MCF 10A (cell line): ENCODE measurements at regions not wholly inside any gene's neighbourhood (a gene's known extent, or its start where the extent isn't known, plus 50 kb on each side); places are given as distances from the start of the nearest gene placed in this dataset.

Experiments
- BruUV-seq: library from RNA; stranded (reverse); fragments of 400-500 nt; replicated peaks from 2 replicates; lab custom pipeline; 2021; lab: Mats Ljungman, UMichigan
- CTCF ChIA-PET: fragments of 300-600 bp; sonication (Branson Sonifier 250); formaldehyde crosslinking; extraction: SDS; loops from one replicate; lab custom pipeline; 2021; ENCODE audit warnings: antibody characterized with exemption, inconsistent platforms; lab: Yijun Ruan, JAX
- POLR2A ChIA-PET: fragments of 300-600, 350-650 bp; sonication (Branson Sonifier 250); formaldehyde crosslinking; extraction: SDS; loops from one replicate; lab custom pipeline; 2020; ENCODE audit warnings: antibody characterized with exemption, inconsistent platforms; lab: Yijun Ruan, JAX
- DNase-seq: peaks from one replicate; pipeline ENCODE4 v3.0.0-alpha.2; 2018; ENCODE audit not compliant: unreplicated experiment
- H3K27ac Mint-ChIP-seq: one replicate; pipeline ENCODE4 v1.8.0; 2022; ENCODE audit warnings: mild to moderate bottlenecking, low read depth, mixed read lengths; ENCODE audit not compliant: unreplicated experiment
- H3K27me3 Mint-ChIP-seq: one replicate; pipeline ENCODE4 v1.8.0; 2022; ENCODE audit warnings: mixed read lengths; ENCODE audit not compliant: insufficient read depth, unreplicated experiment
- H3K36me3 Mint-ChIP-seq: one replicate; pipeline ENCODE4 v1.8.0; 2022; ENCODE audit warnings: mild to moderate bottlenecking, moderate library complexity, mixed read lengths; ENCODE audit not compliant: insufficient read depth, unreplicated experiment
- H3K4me1 Mint-ChIP-seq: one replicate; pipeline ENCODE4 v1.8.0; 2022; ENCODE audit warnings: mixed read lengths; ENCODE audit not compliant: insufficient read depth, unreplicated experiment
- H3K4me3 Mint-ChIP-seq: one replicate; pipeline ENCODE4 v1.8.0; 2022; ENCODE audit warnings: mild to moderate bottlenecking, moderate library complexity, mixed read lengths; ENCODE audit not compliant: unreplicated experiment
- H3K9me3 Mint-ChIP-seq: one replicate; pipeline ENCODE4 v1.8.0; 2022; ENCODE audit warnings: mixed read lengths; ENCODE audit not compliant: unreplicated experiment
- intact Hi-C: fragments of 100-400 bp; cut with micrococcal nuclease; formaldehyde crosslinking; loops from 2 replicates; pipeline ENCODE4 v1.14.1; 2022
- TF ChIP-seq, protein P1 (sequence below): fragments of 200-600 bp; IDR thresholded peaks from one replicate; pipeline ENCODE4 v1.8.0; 2022; ENCODE audit warnings: antibody characterized with exemption, mild to moderate bottlenecking; ENCODE audit not compliant: unreplicated experiment

DNA sequence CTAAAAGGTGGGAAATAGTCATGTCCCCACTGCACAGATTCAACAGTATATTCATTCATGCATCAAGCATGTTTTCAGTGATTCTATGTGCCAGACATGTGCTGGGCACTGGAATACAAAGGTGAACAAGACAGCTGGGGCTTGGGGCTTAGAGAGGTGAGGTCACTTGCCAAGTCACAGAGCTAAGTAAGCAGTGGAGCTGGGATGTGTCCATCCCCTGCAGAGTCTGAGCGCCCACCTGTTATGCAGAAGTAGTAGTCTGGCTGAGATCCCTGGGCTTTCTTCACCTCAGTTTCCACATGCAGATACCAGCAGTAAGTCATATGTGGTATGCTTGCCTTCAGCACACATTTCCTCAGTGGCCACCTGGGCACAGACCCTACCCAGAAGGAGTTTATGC, 263.8 kb downstream of the DHX35 start:
- TF ChIP-seq, protein P1, sequence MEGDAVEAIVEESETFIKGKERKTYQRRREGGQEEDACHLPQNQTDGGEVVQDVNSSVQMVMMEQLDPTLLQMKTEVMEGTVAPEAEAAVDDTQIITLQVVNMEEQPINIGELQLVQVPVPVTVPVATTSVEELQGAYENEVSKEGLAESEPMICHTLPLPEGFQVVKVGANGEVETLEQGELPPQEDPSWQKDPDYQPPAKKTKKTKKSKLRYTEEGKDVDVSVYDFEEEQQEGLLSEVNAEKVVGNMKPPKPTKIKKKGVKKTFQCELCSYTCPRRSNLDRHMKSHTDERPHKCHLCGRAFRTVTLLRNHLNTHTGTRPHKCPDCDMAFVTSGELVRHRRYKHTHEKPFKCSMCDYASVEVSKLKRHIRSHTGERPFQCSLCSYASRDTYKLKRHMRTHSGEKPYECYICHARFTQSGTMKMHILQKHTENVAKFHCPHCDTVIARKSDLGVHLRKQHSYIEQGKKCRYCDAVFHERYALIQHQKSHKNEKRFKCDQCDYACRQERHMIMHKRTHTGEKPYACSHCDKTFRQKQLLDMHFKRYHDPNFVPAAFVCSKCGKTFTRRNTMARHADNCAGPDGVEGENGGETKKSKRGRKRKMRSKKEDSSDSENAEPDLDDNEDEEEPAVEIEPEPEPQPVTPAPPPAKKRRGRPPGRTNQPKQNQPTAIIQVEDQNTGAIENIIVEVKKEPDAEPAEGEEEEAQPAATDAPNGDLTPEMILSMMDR, result no peak
- Mint-ChIP-seq H3K27me3 (peaks cover 67% of the 10 kb centered on the region), H3K4me3 (no peak overlapping the region), H3K9me3 (no peaks in the 10 kb centered on the region), H3K4me1 (no peaks in the 10 kb centered on the region), H3K27ac (no peak overlapping the region), H3K36me3 (no peaks in the 10 kb centered on the region)
- ChIA-PET POLR2A (no interaction called here), CTCF (interaction anchor here (0.6 to 0.9 kb wide), 3 partner anchors 24 to 130 kb away, joined by 3 read pairs; no protein-coding TSS in a partner anchor)
- intact Hi-C loops, result no loop called here
- no peak for DNase-seq
- no TSS peak for BruUV-seq

DNA sequence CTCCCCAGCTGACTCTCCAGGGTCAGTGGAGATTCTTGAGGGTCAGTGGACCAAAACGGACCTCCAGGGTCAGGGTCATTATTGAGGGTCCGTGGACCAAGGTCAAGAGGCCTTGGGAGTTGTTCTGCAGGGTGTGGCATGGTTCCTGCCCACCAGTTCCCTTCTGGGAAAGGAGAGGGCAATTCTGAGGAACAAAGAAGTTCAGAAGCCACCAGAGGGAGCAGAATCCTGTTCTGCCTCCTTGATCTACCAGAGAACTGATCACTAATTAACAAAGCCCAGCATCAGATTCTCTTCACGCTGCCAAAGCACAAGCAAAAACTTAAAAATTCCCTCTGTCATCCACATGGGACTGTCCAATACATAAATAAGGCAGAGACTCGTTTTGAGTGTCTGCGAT, 263.4 kb downstream of the DHX35 start:
- ChIA-PET POLR2A (interaction anchor here (1.0 kb wide), 1 partner anchor 10 kb away, joined by 3 read pairs; no protein-coding TSS in a partner anchor), CTCF (interaction anchor here (0.6 kb wide), 2 partner anchors 115 to 129 kb away, joined by 3 read pairs; no protein-coding TSS in a partner anchor)
- H3K4me1 Mint-ChIP-seq, result no peaks in the 10 kb centered on the region
- H3K27ac Mint-ChIP-seq, result no peak overlapping the region
- DNase-seq, result no peak
- TF ChIP-seq, protein P1, result no peak
- intact Hi-C loops, result no loop called here
- no TSS peak for BruUV-seq
- no peaks in the 10 kb centered on the region for H3K9me3 Mint-ChIP-seq
- H3K27me3 Mint-ChIP-seq, result peaks cover 68% of the 10 kb centered on the region
- no peak overlapping the region for H3K4me3 Mint-ChIP-seq
- H3K36me3 Mint-ChIP-seq, result no peaks in the 10 kb centered on the region

GRCh38 chr20:39222101-39222500, 260.0 kb downstream of the DHX35 start:
- H3K9me3 Mint-ChIP-seq, result no peaks in the 10 kb centered on the region
- TF ChIP-seq, protein P1, result no peak
- DNase-seq, result no peak
- no peak overlapping the region for H3K4me3 Mint-ChIP-seq
- no TSS peak for BruUV-seq
- intact Hi-C loops, result no loop called here
- H3K27ac Mint-ChIP-seq, result no peak overlapping the region
- ChIA-PET CTCF (interaction anchor here (1.1 to 2.0 kb wide), 3 partner anchors 47 to 115 kb away, joined by 3 to 9 read pairs (median 7); no protein-coding TSS in a partner anchor), POLR2A (no interaction called here)
- H3K27me3 Mint-ChIP-seq, result peaks cover 63% of the 10 kb centered on the region
- no peaks in the 10 kb centered on the region for H3K36me3 Mint-ChIP-seq
- H3K4me1 Mint-ChIP-seq, result no peaks in the 10 kb centered on the region

GRCh38 chr20:39216195-39216594, 254.1 kb downstream of the DHX35 start:
- no peaks in the 10 kb centered on the region for H3K4me1 Mint-ChIP-seq
- intact Hi-C loops, result no loop called here
- ChIA-PET CTCF (interaction anchor here (0.7 to 1.3 kb wide), 2 partner anchors 10 to 135 kb away, joined by 3 to 4 read pairs; no protein-coding TSS in a partner anchor), POLR2A (interaction anchor here (0.6 kb wide), 1 partner anchor 19 kb away, joined by 3 read pairs; no protein-coding TSS in a partner anchor)
- BruUV-seq, result no TSS peak
- TF ChIP-seq, protein P1, result no peak
- H3K4me3 Mint-ChIP-seq, result no peak overlapping the region
- H3K27me3 Mint-ChIP-seq, result peaks cover 34% of the 10 kb centered on the region
- DNase-seq, result no peak
- H3K9me3 Mint-ChIP-seq, result no peaks in the 10 kb centered on the region
- H3K36me3 Mint-ChIP-seq, result no peaks in the 10 kb centered on the region
- no peak overlapping the region for H3K27ac Mint-ChIP-seq
